Aorta (tissue), 5 donors: ENCODE measurements at regions not wholly inside any gene's neighbourhood (a gene's known extent, or its start where the extent isn't known, plus 50 kb on each side); places are given as distances from the start of the nearest gene placed in this dataset.

ENCODE experiments used
- ATAC-seq: fragments of 200-7000 bp; cut with Tn5 transposase; one replicate; pipeline ENCODE4 v1.9.1; 2022; ENCODE audit warnings: moderate library complexity; ENCODE audit not compliant: low FRiP score
- DNase-seq, 2 donors: peaks; one replicate each; pipeline ENCODE4 v3.0.0-alpha.2; 2020
- H3K27ac ChIP-seq, 2 donors: one replicate each; pipeline ENCODE4 v1.5.1; 2013; ENCODE audit warnings: low read length in 2 of 2, mild to moderate bottlenecking in 2 of 2, moderate library complexity in 2 of 2, control low read depth in 1 of 2, inconsistent platforms in 1 of 2, low read depth in 1 of 2
- H3K27me3 ChIP-seq, 2 donors: one replicate each; pipeline ENCODE4 v1.6.1; 2013; ENCODE audit warnings: control low read depth in 1 of 2, low read length in 1 of 2, mild to moderate bottlenecking in 1 of 2, moderate library complexity in 1 of 2; ENCODE audit not compliant: insufficient read depth in 2 of 2, control insufficient read depth in 1 of 2
- H3K36me3 ChIP-seq, 2 donors: one replicate each; pipeline ENCODE4 v1.6.1; 2013; ENCODE audit warnings: control low read depth in 1 of 2, low read length in 1 of 2, mild to moderate bottlenecking in 1 of 2; ENCODE audit not compliant: insufficient read depth in 2 of 2, control insufficient read depth in 1 of 2
- H3K4me1 ChIP-seq, 2 donors: one replicate each; pipeline ENCODE4 v1.6.1; 2013; ENCODE audit warnings: low read length in 2 of 2, control low read depth in 1 of 2, mild to moderate bottlenecking in 1 of 2, moderate library complexity in 1 of 2; ENCODE audit not compliant: insufficient read depth in 2 of 2, control insufficient read depth in 1 of 2
- H3K4me3 ChIP-seq, 2 donors: one replicate each; pipeline ENCODE4 v1.5.1; 2013; ENCODE audit warnings: low read length in 2 of 2, control low read depth in 1 of 2, mild to moderate bottlenecking in 1 of 2
- H3K9me3 ChIP-seq: one replicate; pipeline ENCODE4 v1.6.1; 2013; ENCODE audit warnings: mild to moderate bottlenecking, low read length; ENCODE audit not compliant: control insufficient read depth
- WGBS, 2 donors: extraction: QIAGEN DNeasy Blood & Tissue Kit; methylation state at CpG; one replicate each; pipeline ENCODE4 v1.1.7; 2013; 5-methylcytosine and 5-hydroxymethylcytosine counted together
- intact Hi-C, 2 donors: fragments of 100-400 bp; cut with DNase I; formaldehyde crosslinking; loops; one replicate each; pipeline versions ENCODE4 v1.14.2 to v1.15.0; 2022
- donor health status: healthy with polysubstance abuse.
- donor health status: Bipolar disorder and iron deficiency.
- donor health status: DM: no; HTN: no; CAD: no.
- donor health status: DM: no; HTN: no; CAD: no.
- donor health status: DM: yes; HTN: yes; CAD: no.

DNA sequence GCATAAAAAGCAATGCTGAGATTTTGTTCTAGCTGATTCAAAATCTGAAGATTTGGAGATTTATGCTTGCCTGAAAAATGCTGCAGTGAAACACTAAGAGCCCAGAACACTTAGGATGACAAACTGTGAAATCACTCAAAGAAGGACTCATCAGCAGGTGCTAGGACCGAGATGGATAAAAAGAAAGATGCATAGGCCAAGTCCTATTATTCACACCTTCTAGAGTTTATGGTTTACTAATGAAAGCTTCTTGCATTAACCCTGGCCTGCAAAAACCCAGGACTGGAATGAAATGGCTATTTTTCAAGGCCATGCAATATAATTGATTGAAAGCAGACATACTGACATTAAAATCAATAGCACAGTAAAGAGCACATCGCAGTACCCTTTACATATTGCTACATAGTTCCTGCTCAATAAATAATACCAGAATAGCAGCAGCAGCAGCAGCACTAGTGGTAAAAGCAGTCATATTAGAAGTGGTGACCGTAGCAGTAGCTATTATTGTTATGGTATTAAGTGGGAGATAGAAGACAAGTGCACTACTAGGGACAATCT, 161.7 kb downstream of the RAB38 start:
- Histone ChIP-seq H3K27ac (no peak overlapping the region), H3K36me3 (no peaks in the 10 kb centered on the region), H3K4me3 (no peak overlapping the region)

DNA sequence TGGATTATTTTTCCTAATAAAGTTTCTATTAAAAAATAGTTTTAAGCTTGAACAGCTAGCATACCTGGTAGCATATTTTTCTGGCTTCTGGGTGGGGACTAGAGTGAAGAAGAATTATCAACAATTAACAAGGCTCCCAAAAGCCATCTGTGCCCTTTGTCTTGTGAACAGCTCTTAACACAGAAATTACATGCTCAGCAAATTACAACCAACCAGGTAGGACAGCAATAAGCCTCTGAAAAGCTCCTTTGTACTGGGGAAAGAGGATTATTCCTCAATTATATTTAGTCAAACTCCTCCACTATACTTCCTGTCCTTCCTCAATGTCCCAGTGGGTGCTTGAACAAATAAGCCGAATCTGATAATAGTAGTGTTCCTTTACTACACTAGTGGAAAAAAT, 162.8 kb downstream of the RAB38 start:
- no peak for DNase-seq
- no peaks in the 10 kb centered on the region for H3K4me1 ChIP-seq
- WGBS, 2 donors: 75 to 76% methylated on average over 1 of the region's 1 CpG
- H3K36me3 ChIP-seq: no peaks in the 10 kb centered on the region
- intact Hi-C loops: no loop called here
- H3K4me3 ChIP-seq: no peak overlapping the region
- no peaks in the 10 kb centered on the region for H3K9me3 ChIP-seq
- H3K27me3 ChIP-seq: no peaks in the 10 kb centered on the region
- no peak overlapping the region for H3K27ac ChIP-seq
- ATAC-seq: no peak

More for the DNA sequence above, 161.7 kb downstream of the RAB38 start:
- no peak for ATAC-seq
- intact Hi-C loops: no loop called here
- no peaks in the 10 kb centered on the region for H3K27me3 ChIP-seq
- H3K4me1 ChIP-seq: no peaks in the 10 kb centered on the region
- no peak for DNase-seq
- WGBS, 2 donors: 52 to 67% methylated on average over 3 of the region's 3 CpGs
- no peaks in the 10 kb centered on the region for H3K9me3 ChIP-seq

DNA sequence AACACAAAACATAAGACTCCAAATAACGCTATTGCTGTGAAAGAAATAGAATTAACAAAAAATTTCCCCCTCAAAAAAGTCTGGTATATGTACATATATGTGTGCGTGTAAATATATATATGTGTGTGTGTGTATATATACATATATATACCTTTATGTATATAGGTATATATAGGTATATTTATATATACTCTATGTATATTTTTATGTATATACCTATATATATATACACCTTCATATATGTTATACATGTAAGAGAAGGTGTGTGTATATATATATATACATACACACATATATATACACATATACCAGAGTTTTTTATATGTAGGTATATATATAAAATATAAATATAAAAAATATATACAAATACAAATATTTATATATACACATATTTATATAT, 199.2 kb downstream of the RAB38 start:
- Histone ChIP-seq H3K36me3 (no peaks in the 10 kb centered on the region), H3K27ac (no peak overlapping the region), H3K27me3 (no peaks in the 10 kb centered on the region), H3K9me3 (no peaks in the 10 kb centered on the region), H3K4me3 (no peak overlapping the region), H3K4me1 (peaks cover 0 to 2% of the 10 kb centered on the region in 2 donors)
- no peak for ATAC-seq
- intact Hi-C loops: no loop called here
- DNase-seq: no peak
- WGBS, 2 donors: 88 to 93% methylated on average over 2 of the region's 2 CpGs

DNA sequence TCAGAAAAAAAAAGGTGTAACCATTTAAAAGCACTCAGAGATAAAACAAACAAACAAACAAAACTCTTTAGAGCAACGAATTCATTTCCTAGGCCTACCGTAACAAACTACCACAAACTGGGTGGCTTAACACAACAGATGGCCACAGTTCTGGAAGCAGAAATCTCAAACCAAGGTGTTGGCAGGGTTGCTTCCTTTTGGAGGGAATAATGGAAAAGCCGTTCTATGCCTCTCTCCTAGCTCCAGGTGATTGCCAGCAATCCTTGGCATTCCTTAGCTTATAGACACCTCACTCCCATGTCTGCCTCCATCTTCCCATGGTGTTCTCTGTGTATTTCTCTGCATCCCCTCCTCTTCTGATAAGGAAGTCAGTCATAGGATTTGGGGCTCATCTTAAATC, 200.4 kb downstream of the RAB38 start:
- 70 to 74% methylated on average over 3 of the region's 3 CpGs for WGBS, 2 donors
- Histone ChIP-seq H3K4me1 (peaks cover 0 to 2% of the 10 kb centered on the region in 2 donors), H3K4me3 (no peak overlapping the region), H3K36me3 (no peaks in the 10 kb centered on the region), H3K9me3 (no peaks in the 10 kb centered on the region), H3K27ac (no peak overlapping the region), H3K27me3 (no peaks in the 10 kb centered on the region)
- ATAC-seq: no peak
- DNase-seq: no peak
- intact Hi-C loops: no loop called here

DNA sequence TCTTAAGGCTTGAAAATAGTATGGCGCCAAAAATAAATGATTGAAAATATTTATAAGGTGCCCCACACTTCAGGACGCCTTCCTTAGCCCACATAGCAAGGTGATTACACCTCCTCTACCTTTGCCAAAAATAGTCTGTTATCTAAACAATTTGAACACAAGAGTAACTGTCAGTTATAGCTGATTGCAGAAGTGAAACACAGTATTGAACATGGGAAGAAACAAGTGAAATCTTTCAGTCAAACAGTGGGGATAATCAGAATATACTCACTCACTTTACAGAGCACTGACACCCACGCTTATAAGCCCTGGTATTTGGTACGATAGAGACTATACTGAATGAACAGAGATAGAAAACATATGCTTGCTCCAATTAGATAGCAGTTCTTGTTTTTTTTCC, 203.1 kb downstream of the RAB38 start:
- H3K36me3 ChIP-seq: no peaks in the 10 kb centered on the region
- H3K4me1 ChIP-seq: peaks cover 0 to 2% of the 10 kb centered on the region in 2 donors
- H3K9me3 ChIP-seq: no peaks in the 10 kb centered on the region
- no peaks in the 10 kb centered on the region for H3K27me3 ChIP-seq
- ATAC-seq (no peak), DNase-seq (no peak)
- 73 to 74% methylated on average over 4 of the region's 4 CpGs for WGBS, 2 donors
- H3K4me3 ChIP-seq: no peak overlapping the region
- intact Hi-C loops: no loop called here
- no peak overlapping the region for H3K27ac ChIP-seq

DNA sequence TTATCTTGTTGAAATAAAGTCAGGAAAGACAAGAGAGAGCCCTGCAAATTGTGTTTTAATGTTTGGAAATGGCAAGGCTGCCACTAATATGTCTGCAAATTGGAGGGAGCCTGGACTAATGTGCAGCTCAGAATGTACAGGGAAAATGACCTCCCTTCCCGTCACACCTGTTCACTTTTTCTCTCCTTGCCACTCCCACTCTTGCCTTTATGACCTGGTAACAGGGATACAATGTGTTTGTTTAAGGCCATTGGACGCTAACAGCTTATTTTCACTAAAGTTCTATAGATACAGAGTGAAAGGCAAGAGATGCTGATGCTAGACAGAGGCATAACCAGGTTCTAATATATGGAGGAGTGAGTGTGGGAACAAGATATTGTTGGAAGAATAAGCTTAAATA, 203.9 kb downstream of the RAB38 start:
- H3K36me3 ChIP-seq: no peaks in the 10 kb centered on the region
- intact Hi-C loops: no loop called here
- no peaks in the 10 kb centered on the region for H3K9me3 ChIP-seq
- ATAC-seq (no peak), DNase-seq (no peak)
- WGBS, 2 donors: 88% methylated on average over 2 of the region's 2 CpGs
- H3K4me3 ChIP-seq: no peak overlapping the region
- H3K27ac ChIP-seq: no peak overlapping the region
- no peaks in the 10 kb centered on the region for H3K27me3 ChIP-seq
- H3K4me1 ChIP-seq: peaks cover 0 to 2% of the 10 kb centered on the region in 2 donors

DNA sequence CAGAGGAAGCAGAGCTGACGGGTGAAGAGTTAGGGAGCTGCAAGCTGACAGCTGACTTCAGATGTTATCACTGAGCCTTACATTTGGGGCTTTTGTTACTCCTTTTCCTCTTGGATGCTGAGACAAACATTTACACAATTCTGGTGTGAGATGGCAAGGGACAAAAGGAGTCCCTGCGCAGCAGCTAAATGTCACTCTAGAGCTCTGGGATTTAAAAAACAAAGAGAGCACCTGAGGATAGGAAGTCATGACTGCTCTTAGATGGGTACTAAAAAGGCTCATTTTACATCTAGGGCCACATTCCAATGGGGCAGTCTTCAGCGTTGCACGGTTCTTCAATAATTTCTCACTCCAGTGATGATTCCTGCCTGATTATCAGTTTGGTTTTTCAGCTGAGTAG, 204.5 kb downstream of the RAB38 start:
- intact Hi-C loops: no loop called here
- WGBS, 2 donors: 78 to 86% methylated on average over 4 of the region's 4 CpGs
- Histone ChIP-seq H3K4me1 (peaks cover 0 to 2% of the 10 kb centered on the region in 2 donors), H3K4me3 (no peak overlapping the region), H3K9me3 (no peaks in the 10 kb centered on the region), H3K27ac (no peak overlapping the region), H3K27me3 (no peaks in the 10 kb centered on the region), H3K36me3 (no peaks in the 10 kb centered on the region)
- ATAC-seq (no peak), DNase-seq (no peak)

DNA sequence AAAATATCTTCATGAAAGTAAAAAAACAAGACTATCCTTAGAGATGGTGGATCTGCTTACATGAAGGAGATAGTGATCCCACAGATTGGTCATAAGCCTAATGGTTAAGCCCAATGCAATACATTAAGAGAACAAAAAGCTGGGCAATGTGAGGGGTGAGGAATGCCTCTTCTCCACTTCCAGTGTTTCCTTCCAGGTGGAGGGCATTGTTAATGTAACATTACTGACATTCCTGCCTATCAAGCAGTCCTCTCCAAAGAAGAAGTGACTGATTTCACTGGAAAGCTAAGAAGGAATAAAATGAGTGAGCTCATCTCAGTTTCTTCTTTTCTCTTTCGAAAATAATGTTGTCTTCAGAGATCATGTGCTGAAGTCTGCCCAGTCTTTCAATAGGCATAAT, 207.8 kb downstream of the RAB38 start:
- 85 to 100% methylated on average over 1 of the region's 1 CpG for WGBS, 2 donors
- DNase-seq (no peak), ATAC-seq (no peak)
- Histone ChIP-seq H3K36me3 (no peaks in the 10 kb centered on the region), H3K4me1 (no peaks in the 10 kb centered on the region), H3K4me3 (no peak overlapping the region), H3K27ac (no peak overlapping the region), H3K27me3 (no peaks in the 10 kb centered on the region), H3K9me3 (no peaks in the 10 kb centered on the region)
- intact Hi-C loops: no loop called here

DNA sequence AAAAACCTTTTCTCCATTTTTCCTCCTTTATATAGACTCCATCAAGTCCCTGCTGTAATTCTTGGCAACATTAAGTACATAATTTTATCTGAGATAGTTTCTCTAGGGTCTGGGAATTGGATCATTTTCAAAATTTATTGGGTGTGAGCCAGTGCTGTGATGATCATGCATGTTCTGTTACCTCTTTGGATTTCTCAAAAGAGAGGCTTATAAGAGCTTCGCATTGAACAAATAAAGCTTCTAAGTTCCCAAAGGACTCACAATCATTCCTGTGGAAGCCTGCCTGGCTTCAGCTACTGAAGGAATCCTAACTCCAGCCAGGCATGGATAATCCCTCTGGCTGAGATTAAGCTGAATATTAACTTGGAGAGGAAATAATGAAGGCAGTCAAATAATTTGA, 208.5 kb downstream of the RAB38 start:
- 5 to 15% methylated on average over 1 of the region's 1 CpG for WGBS, 2 donors
- ATAC-seq (no peak), DNase-seq (no peak)
- Histone ChIP-seq H3K27ac (no peak overlapping the region), H3K27me3 (no peaks in the 10 kb centered on the region), H3K9me3 (no peaks in the 10 kb centered on the region), H3K36me3 (no peaks in the 10 kb centered on the region), H3K4me1 (no peaks in the 10 kb centered on the region), H3K4me3 (no peak overlapping the region)
- intact Hi-C loops: no loop called here
